GM12892 (cell line): ENCODE measurements at regions not wholly inside any gene's neighbourhood (a gene's known extent, or its start where the extent isn't known, plus 50 kb on each side); places are given as distances from the start of the nearest gene placed in this dataset.

Source experiments
- POLR2A ChIP-seq: IDR thresholded peaks from 2 replicates; pipeline ENCODE4 v1.6.1; 2011; ENCODE audit warnings: low read depth, low read length, control low read depth
- POLR2AphosphoS5 ChIP-seq: IDR thresholded peaks from 2 replicates; pipeline ENCODE4 v1.6.1; 2011; ENCODE audit warnings: low read depth, low read length, control low read depth
- TAF1 ChIP-seq: IDR thresholded peaks from 2 replicates; pipeline ENCODE4 v1.6.1; 2011; ENCODE audit warnings: low read depth, mild to moderate bottlenecking, control low read depth, low read length, borderline replicate concordance

GRCh38 chr4:111359602-111360001 is 736.7 kb upstream of the PITX2 start:
- TF ChIP-seq POLR2AphosphoS5: no peak
- no peak for TF ChIP-seq POLR2A
- TF ChIP-seq TAF1: no peak
